GM13977 (cell line): ENCODE measurements at regions not wholly inside any gene's neighbourhood (a gene's known extent, or its start where the extent isn't known, plus 50 kb on each side); places are given as distances from the start of the nearest gene placed in this dataset.
"Not testable (repeated sequence)": the region's sequence is repeated elsewhere in the genome, so short reads cannot be mapped to it uniquely, and the experiment has no call there.

Experiments
- DNase-seq: peaks from one replicate; pipeline ENCODE4 v3.0.0; 2012; ENCODE audit warnings: low spot score
- in situ Hi-C: fragments of 300-500 bp; cut with MboI; formaldehyde crosslinking; loops from one replicate; pipeline ENCODE4 v1.12.0; 2022; ENCODE audit warnings: low sequenced_read_pairs, low pct_unique_long_range_greater_than_20kb, mixed read lengths, inconsistent platforms; ENCODE audit not compliant: unreplicated experiment
- TF ChIP-seq, protein P1 (sequence below): IDR thresholded peaks from 2 replicates; pipeline ENCODE4 v1.5.1; 2012; ENCODE audit warnings: mild to moderate bottlenecking, control low read depth; ENCODE audit not compliant: insufficient read depth; ENCODE audit errors: extremely low read depth, missing control alignments

- in situ Hi-C loops: no loop called here
- TF ChIP-seq, protein P1, sequence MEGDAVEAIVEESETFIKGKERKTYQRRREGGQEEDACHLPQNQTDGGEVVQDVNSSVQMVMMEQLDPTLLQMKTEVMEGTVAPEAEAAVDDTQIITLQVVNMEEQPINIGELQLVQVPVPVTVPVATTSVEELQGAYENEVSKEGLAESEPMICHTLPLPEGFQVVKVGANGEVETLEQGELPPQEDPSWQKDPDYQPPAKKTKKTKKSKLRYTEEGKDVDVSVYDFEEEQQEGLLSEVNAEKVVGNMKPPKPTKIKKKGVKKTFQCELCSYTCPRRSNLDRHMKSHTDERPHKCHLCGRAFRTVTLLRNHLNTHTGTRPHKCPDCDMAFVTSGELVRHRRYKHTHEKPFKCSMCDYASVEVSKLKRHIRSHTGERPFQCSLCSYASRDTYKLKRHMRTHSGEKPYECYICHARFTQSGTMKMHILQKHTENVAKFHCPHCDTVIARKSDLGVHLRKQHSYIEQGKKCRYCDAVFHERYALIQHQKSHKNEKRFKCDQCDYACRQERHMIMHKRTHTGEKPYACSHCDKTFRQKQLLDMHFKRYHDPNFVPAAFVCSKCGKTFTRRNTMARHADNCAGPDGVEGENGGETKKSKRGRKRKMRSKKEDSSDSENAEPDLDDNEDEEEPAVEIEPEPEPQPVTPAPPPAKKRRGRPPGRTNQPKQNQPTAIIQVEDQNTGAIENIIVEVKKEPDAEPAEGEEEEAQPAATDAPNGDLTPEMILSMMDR: no peak
- no peak for DNase-seq
Observed at GRCh38 chr7:9071160-9071762, 637.9 kb downstream of the NXPH1 start.

DNA sequence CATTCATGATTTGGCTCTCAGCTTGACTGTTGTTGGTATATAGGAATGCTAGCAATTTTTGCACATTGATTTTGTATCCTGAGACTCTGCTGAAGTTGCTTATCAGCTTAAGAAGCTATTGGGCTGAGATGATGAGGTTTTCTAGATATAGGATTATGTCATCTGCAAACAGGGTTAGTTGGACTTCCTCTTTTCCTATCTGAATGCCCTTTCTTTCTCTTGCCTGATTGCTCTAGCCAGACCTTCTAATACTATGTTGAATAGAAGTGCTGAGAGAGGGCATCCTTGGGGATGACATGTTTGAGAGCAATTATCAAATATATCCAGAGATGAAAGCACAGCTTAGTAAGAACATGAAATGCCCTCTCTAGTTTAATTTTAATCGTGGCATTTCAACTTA, 642.4 kb downstream of the NXPH1 start:
- in situ Hi-C loops, DNase-seq: not testable (repeated sequence)

- in situ Hi-C loops: no loop called here
- TF ChIP-seq, protein P1: no peak
- DNase-seq: no peak
Observed at GRCh38 chr7:9082203-9082602, 648.8 kb downstream of the NXPH1 start.

DNA sequence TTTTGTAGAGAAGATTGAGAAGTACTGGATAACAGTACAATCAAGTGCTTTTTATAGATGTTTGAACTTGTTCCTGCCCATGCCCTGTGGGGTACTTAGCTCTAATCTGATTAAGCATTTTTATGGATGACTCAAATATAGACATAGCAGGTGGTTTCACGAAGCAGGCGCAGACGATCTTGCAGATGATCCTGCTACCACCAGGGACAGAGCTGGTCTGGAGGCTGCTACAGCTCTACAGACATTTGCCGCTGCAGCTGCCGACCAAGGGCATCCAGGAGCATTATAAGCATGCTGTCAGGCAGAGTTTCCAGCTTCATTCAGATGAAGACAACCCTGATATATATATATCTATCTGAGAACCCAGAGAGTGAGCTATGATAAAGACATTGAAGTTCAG, 650.4 kb downstream of the NXPH1 start:
- in situ Hi-C loops: no loop called here
- no peak for DNase-seq
- TF ChIP-seq, protein P1: no peak

- TF ChIP-seq, protein P1: peak; percentile 20
- in situ Hi-C loops: no loop called here
- DNase-seq: peak; percentile 4
Observed at GRCh38 chr7:9091282-9091681, 657.9 kb downstream of the NXPH1 start.

DNA sequence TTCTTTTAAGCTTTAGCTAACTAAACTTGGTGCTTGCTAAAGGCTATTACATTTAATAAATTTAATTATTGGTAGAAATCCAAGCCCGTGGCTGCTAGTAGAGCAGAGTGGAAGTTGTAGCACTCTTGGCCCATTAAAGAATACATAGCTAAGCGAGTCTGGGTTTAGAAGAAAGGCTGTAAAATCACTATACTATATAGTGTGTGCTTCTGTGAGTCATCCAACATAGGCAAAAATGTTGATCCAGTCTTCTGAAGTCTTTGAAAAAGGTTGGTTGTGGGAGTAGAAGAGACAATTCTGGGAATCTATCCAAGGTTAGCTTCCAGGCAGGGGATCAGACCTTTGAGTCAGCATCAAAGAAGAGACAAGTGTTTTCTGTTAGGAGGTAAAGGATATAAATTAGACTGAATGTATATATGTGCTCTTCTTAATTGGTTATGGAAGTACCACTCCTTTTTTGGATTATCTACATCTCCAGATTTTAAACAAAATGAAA, 664.2 kb downstream of the NXPH1 start:
- no peak for DNase-seq
- in situ Hi-C loops: no loop called here
- TF ChIP-seq, protein P1: no peak

DNA sequence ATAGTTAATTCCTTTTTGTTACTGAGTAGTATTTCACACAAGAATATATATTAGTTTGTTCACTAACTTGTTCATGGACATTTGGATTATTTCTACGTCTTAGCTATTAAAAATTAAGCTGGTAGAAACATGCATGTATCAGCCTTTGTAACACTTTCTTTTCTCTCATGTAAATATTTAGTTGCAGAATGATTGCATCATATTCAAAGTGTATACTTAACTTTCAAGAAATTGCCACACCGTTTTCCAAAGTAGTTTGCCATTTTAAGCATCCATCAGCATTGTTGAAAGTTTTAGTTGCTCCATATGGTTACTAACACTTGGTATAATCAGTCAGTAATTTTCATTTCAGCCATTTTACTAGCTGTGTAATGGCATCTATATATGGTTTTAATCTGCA, 666.9 kb downstream of the NXPH1 start:
- no peak for DNase-seq
- in situ Hi-C loops: no loop called here
- TF ChIP-seq, protein P1: no peak
